Testis (tissue), 2 donors: ENCODE measurements at regions not wholly inside any gene's neighbourhood (a gene's known extent, or its start where the extent isn't known, plus 50 kb on each side); places are given as distances from the start of the nearest gene placed in this dataset.

Experiments
- DNase-seq: peaks from one replicate; pipeline ENCODE4 v3.0.0-alpha.2; 2019
- H3K27ac ChIP-seq, 2 donors: fragments of 200-600 bp; sonication (generic); one replicate each; pipeline ENCODE4 v1.5.1; 2019
- H3K27me3 ChIP-seq: fragments of 200-600 bp; sonication (generic); one replicate; pipeline ENCODE4 v1.5.1; 2019
- H3K36me3 ChIP-seq: fragments of 200-600 bp; sonication (generic); one replicate; pipeline ENCODE4 v1.5.1; 2017; ENCODE audit warnings: low read depth; ENCODE audit errors: missing control alignments
- H3K4me1 ChIP-seq: fragments of 200-600 bp; sonication (generic); one replicate; pipeline ENCODE4 v1.5.1; 2019
- H3K4me3 ChIP-seq, 2 donors: fragments of 200-600 bp; sonication (generic); one replicate each; pipeline ENCODE4 v1.5.1; 2017 to 2019
- H3K9me3 ChIP-seq: fragments of 200-600 bp; sonication (generic); one replicate; pipeline ENCODE4 v1.5.1; 2017
- CTCF ChIP-seq, 3 experiments: fragments of 450-650 bp in 2 of 3; fragments of 200-600 bp in 1 of 3; sonication (generic) in 1 of 3; IDR thresholded peaks; one replicate each; pipeline ENCODE4 v1.5.1; 2016 to 2019; ENCODE audit warnings: antibody characterized with exemption in 3 of 3, mild to moderate bottlenecking in 2 of 3, moderate library complexity in 1 of 3
- POLR2A ChIP-seq: fragments of 450-650 bp; IDR thresholded peaks from one replicate; pipeline ENCODE4 v1.6.1; 2017; ENCODE audit warnings: antibody characterized with exemption, mild to moderate bottlenecking, moderate library complexity
- WGBS, 2 donors: methylation state at CpG; one replicate each; pipeline ENCODE4 v1.1.5; 2018; 5-methylcytosine and 5-hydroxymethylcytosine counted together
- intact Hi-C: fragments of 100-400 bp; cut with DNase I; formaldehyde crosslinking; loops from one replicate; pipeline ENCODE4 v1.15.1; 2023; ENCODE audit warnings: low total_unique reads

- TF ChIP-seq CTCF (IDR thresholded peaks at IDR 0.05) (no peak), POLR2A (no peak)
- 94 to 100% methylated on average over 1 of the region's 1 CpG for WGBS, 2 donors
- no peaks in the 10 kb centered on the region for H3K27me3 ChIP-seq
- H3K27ac ChIP-seq, result no peak overlapping the region
- no peaks in the 10 kb centered on the region for H3K36me3 ChIP-seq
- no peak overlapping the region for H3K4me3 ChIP-seq
- no peak for DNase-seq
- peaks cover 8% of the 10 kb centered on the region for H3K4me1 ChIP-seq
- intact Hi-C loops, result no loop called here
- H3K9me3 ChIP-seq, result no peaks in the 10 kb centered on the region
Measured at GRCh38 chr21:15431053-15431452, 298.7 kb upstream of the USP25 start.

GRCh38 chr21:15433091-15433490 lies 296.7 kb upstream of the USP25 start:
- 86 to 90% methylated on average over 4 of the region's 4 CpGs for WGBS, 2 donors
- peaks cover 12% of the 10 kb centered on the region for H3K4me1 ChIP-seq
- H3K36me3 ChIP-seq, result no peaks in the 10 kb centered on the region
- no peaks in the 10 kb centered on the region for H3K27me3 ChIP-seq
- no peak for DNase-seq
- TF ChIP-seq CTCF (IDR thresholded peaks at IDR 0.05), result no peak
- TF ChIP-seq POLR2A, result no peak
- intact Hi-C loops, result no loop called here
- H3K9me3 ChIP-seq, result no peaks in the 10 kb centered on the region
- no peak overlapping the region for H3K27ac ChIP-seq
- no peak overlapping the region for H3K4me3 ChIP-seq

GRCh38 chr21:15434163-15434905 lies 295.4 kb upstream of the USP25 start:
- Histone ChIP-seq H3K27me3 (no peaks in the 10 kb centered on the region), H3K27ac (no peak overlapping the region), H3K36me3 (no peaks in the 10 kb centered on the region), H3K9me3 (no peaks in the 10 kb centered on the region), H3K4me1 (peaks cover 12% of the 10 kb centered on the region), H3K4me3 (no peak overlapping the region)
- TF ChIP-seq CTCF (IDR thresholded peaks at IDR 0.05) (no peak), POLR2A (no peak)
- DNase-seq, result no peak
- intact Hi-C loops, result no loop called here
- 67 to 68% methylated on average over 2 of the region's 2 CpGs for WGBS, 2 donors

- Histone ChIP-seq H3K36me3 (no peaks in the 10 kb centered on the region), H3K4me1 (peaks cover 4% of the 10 kb centered on the region), H3K27me3 (no peaks in the 10 kb centered on the region), H3K27ac (no peak overlapping the region), H3K4me3 (no peak overlapping the region), H3K9me3 (no peaks in the 10 kb centered on the region)
- intact Hi-C loops, result no loop called here
- DNase-seq, result no peak
- WGBS, 2 donors, result 88 to 100% methylated on average over 1 of the region's 1 CpG
- TF ChIP-seq CTCF (IDR thresholded peaks at IDR 0.05), result no peak
- TF ChIP-seq POLR2A, result no peak
Measured at GRCh38 chr21:15436031-15436430, 293.8 kb upstream of the USP25 start.

GRCh38 chr21:15437883-15438282 lies 291.9 kb upstream of the USP25 start:
- peaks cover 11% of the 10 kb centered on the region for H3K4me1 ChIP-seq
- no peak for DNase-seq
- TF ChIP-seq POLR2A (no peak), CTCF (IDR thresholded peaks at IDR 0.05) (no peak)
- H3K27ac ChIP-seq, result no peak overlapping the region
- no peaks in the 10 kb centered on the region for H3K36me3 ChIP-seq
- WGBS, 2 donors, result 40 to 50% methylated on average over 2 of the region's 2 CpGs
- no peaks in the 10 kb centered on the region for H3K27me3 ChIP-seq
- intact Hi-C loops, result no loop called here
- H3K9me3 ChIP-seq, result no peaks in the 10 kb centered on the region
- H3K4me3 ChIP-seq, result no peak overlapping the region
